GM12878 (cell line): ENCODE measurements at regions not wholly inside any gene's neighbourhood (a gene's known extent, or its start where the extent isn't known, plus 50 kb on each side); places are given as distances from the start of the nearest gene placed in this dataset.

ENCODE experiments used
- ATAC-seq: fragments of 200-7000 bp; cut with Tn5 transposase; 3 replicates; pipeline ENCODE4 v1.9.1; 2020; ENCODE audit warnings: mild to moderate bottlenecking, moderate library complexity
- BruUV-seq: library from RNA; stranded (reverse); fragments of 400-500 nt; replicated peaks from 2 replicates; lab custom pipeline; 2021; lab: Mats Ljungman, UMichigan
- CTCF ChIA-PET: fragments of 300-600 bp; sonication (Branson Sonifier 250); formaldehyde crosslinking; extraction: SDS; loops from one replicate; lab custom pipeline; 2021; ENCODE audit warnings: inconsistent platforms; lab: Yijun Ruan, JAX
- POLR2A ChIA-PET: fragments of 350-600 bp; formaldehyde crosslinking; extraction: SDS; loops from one replicate; lab custom pipeline; 2021; ENCODE audit warnings: inconsistent platforms; lab: Charles Lee
- RAD21 ChIA-PET: fragments of 300-600 bp; sonication (Branson Sonifier 250); formaldehyde crosslinking; loops from one replicate; lab custom pipeline; 2023; ENCODE audit warnings: antibody characterized with exemption; ENCODE audit not compliant: unreplicated experiment; lab: Charles Lee
- SMC1A ChIA-PET: fragments of 300-600 bp; sonication (Branson Sonifier 250); formaldehyde crosslinking; loops from one replicate; lab custom pipeline; 2023; ENCODE audit not compliant: unreplicated experiment, uncharacterized antibody; lab: Charles Lee
- DNase-seq: peaks from one replicate; pipeline ENCODE4 v3.0.0-alpha.2; 2011; ENCODE audit warnings: low read depth, low spot score
- FAIRE-seq: peaks from 3 replicates; lab custom pipeline; 2011; peaks lifted over from hg19 to GRCh38; lab: Jason Lieb, UNC
- H2AFZ ChIP-seq: 2 replicates; pipeline ENCODE4 v1.6.0; 2011; ENCODE audit warnings: low read depth, low read length, control low read depth; ENCODE audit not compliant: control insufficient read depth
- H3K27ac ChIP-seq: 2 replicates; pipeline ENCODE4 v1.5.1; 2011; ENCODE audit warnings: control low read depth; ENCODE audit not compliant: control insufficient read depth, insufficient read depth
- H3K27me3 ChIP-seq, 2 experiments: replicated peaks in 1 of 2; 2 replicates each; pipeline versions ENCODE4 v1.6.0 to v1.6.1; 2011; ENCODE audit warnings: low read length in 1 of 2; ENCODE audit not compliant: control insufficient read depth in 2 of 2, insufficient read depth in 2 of 2
- H3K36me3 ChIP-seq, 2 experiments: 2 replicates each; pipeline ENCODE4 v1.5.1; 2011; ENCODE audit warnings: low read length in 1 of 2; ENCODE audit not compliant: control insufficient read depth in 2 of 2, insufficient read depth in 2 of 2
- H3K4me1 ChIP-seq: 2 replicates; pipeline ENCODE4 v1.6.1; 2011; ENCODE audit warnings: mild to moderate bottlenecking, low read length, moderate library complexity, mixed read lengths; ENCODE audit not compliant: control insufficient read depth, insufficient read depth
- H3K4me2 ChIP-seq: 2 replicates; pipeline ENCODE4 v1.6.0; 2011; ENCODE audit warnings: control low read depth; ENCODE audit not compliant: control insufficient read depth, insufficient read depth
- H3K4me3 ChIP-seq: fragments of 200-600 bp; sonication (generic); 2 replicates; pipeline ENCODE4 v1.5.1; 2016
- H3K79me2 ChIP-seq: 2 replicates; pipeline ENCODE4 v1.6.0; 2011; ENCODE audit warnings: low read length; ENCODE audit not compliant: control insufficient read depth, insufficient read depth
- H3K9ac ChIP-seq: 2 replicates; pipeline ENCODE4 v1.8.0; 2011; ENCODE audit warnings: low read length, control low read depth, mixed read lengths; ENCODE audit not compliant: control insufficient read depth, insufficient read depth
- H3K9me3 ChIP-seq: replicated peaks from 3 replicates; pipeline ENCODE4 v1.5.1; 2011; ENCODE audit warnings: mild to moderate bottlenecking, low read length; ENCODE audit not compliant: control insufficient read depth, insufficient read depth
- H4K20me1 ChIP-seq: 2 replicates; pipeline ENCODE4 v1.6.0; 2011; ENCODE audit not compliant: control insufficient read depth, insufficient read depth
- BCLAF1 ChIP-seq: fragments of 450-650 bp; IDR thresholded peaks from 2 replicates; pipeline ENCODE4 v1.6.1; 2017; ENCODE audit warnings: antibody characterized with exemption, mild to moderate bottlenecking, moderate library complexity
- HDAC2 ChIP-seq: fragments of 200-600 bp; sonication (generic); IDR thresholded peaks from 2 replicates; pipeline ENCODE4 v1.6.1; 2017
- IKZF2 ChIP-seq, 2 experiments: fragments of 450-650 bp; IDR thresholded peaks; 2 replicates each; pipeline ENCODE4 v1.6.1; 2017; ENCODE audit warnings: mild to moderate bottlenecking in 2 of 2, moderate library complexity in 2 of 2
- SKIL ChIP-seq: fragments of 450-650 bp; IDR thresholded peaks from 2 replicates; pipeline ENCODE4 v1.6.1; 2017; ENCODE audit warnings: mild to moderate bottlenecking, low read depth, inconsistent platforms; ENCODE audit not compliant: poor library complexity, severe bottlenecking
- ZBTB33 ChIP-seq: fragments of 450-650 bp; IDR thresholded peaks from 2 replicates; pipeline ENCODE4 v1.6.1; 2017; ENCODE audit warnings: mild to moderate bottlenecking
- ZSCAN29 ChIP-seq: fragments of 450-650 bp; IDR thresholded peaks from 2 replicates; pipeline ENCODE4 v1.6.1; 2017; ENCODE audit warnings: mild to moderate bottlenecking, moderate library complexity
- WGBS: methylation state at CpG from one replicate; pipeline ENCODE4 v1.1.6; 2016; ENCODE audit warnings: low lambda C conversion rate; ENCODE audit not compliant: insufficient replicate concordance, insufficient coverage; ENCODE audit errors: missing lambda C conversion rate; 5-methylcytosine and 5-hydroxymethylcytosine counted together
- in situ Hi-C: fragments of 300-500 bp; cut with MboI; formaldehyde crosslinking; loops from 9 replicates; pipeline ENCODE4 v1.14.3; 2018; ENCODE audit warnings: mixed read lengths
- intact Hi-C: fragments of 100-400 bp; cut with micrococcal nuclease; formaldehyde crosslinking; loops from one replicate; pipeline ENCODE4 v1.14.2; 2022; ENCODE audit not compliant: unreplicated experiment

GRCh38 chr7:67599331-67600062 lies 602.9 kb downstream of the TYW1 start:
- H3K4me2 ChIP-seq, result no peak overlapping the region
- no peak for DNase-seq
- no peak overlapping the region for H2AFZ ChIP-seq
- no TSS peak for BruUV-seq
- H3K4me3 ChIP-seq, result no peak overlapping the region
- no peaks in the 10 kb centered on the region for H4K20me1 ChIP-seq
- POLR2A ChIA-PET, result no interaction called here
- CTCF ChIA-PET, result no interaction called here
- no peak overlapping the region for H3K27ac ChIP-seq
- no peaks in the 10 kb centered on the region for H3K79me2 ChIP-seq
- 33% methylated on average over 10 of the region's 10 CpGs for WGBS
- H3K9me3 ChIP-seq, result no peaks in the 10 kb centered on the region
- in situ Hi-C loops, result no loop called here
- H3K36me3 ChIP-seq, result no peaks in the 10 kb centered on the region
- no peaks in the 10 kb centered on the region for H3K4me1 ChIP-seq
- H3K27me3 ChIP-seq, result no peaks in the 10 kb centered on the region
- TF ChIP-seq ZSCAN29, result no peak
- TF ChIP-seq ZBTB33, result no peak
- no peak for TF ChIP-seq IKZF2 (IDR thresholded peaks at IDR 0.05)
- no peak for TF ChIP-seq BCLAF1
- no peak for TF ChIP-seq SKIL
- TF ChIP-seq HDAC2, result no peak
- no peak for FAIRE-seq
- SMC1A ChIA-PET, result no interaction called here
- intact Hi-C loops, result no loop called here
- RAD21 ChIA-PET, result no interaction called here
- no peak for ATAC-seq
- H3K9ac ChIP-seq, result no peak overlapping the region
